Ishikawa (cell line): ENCODE measurements at regions not wholly inside any gene's neighbourhood (a gene's known extent, or its start where the extent isn't known, plus 50 kb on each side); places are given as distances from the start of the nearest gene placed in this dataset.

Experiments used
- CEBPB ChIP-seq: IDR thresholded peaks from 2 replicates; pipeline ENCODE4 v1.6.1; 2012
- CREB1 ChIP-seq: IDR thresholded peaks from 2 replicates; pipeline ENCODE4 v1.6.1; 2012; ENCODE audit warnings: low read depth
- EGR1 ChIP-seq: IDR thresholded peaks from 2 replicates; pipeline ENCODE4 v1.6.1; 2012
- EP300 ChIP-seq: IDR thresholded peaks from 2 replicates; pipeline ENCODE4 v1.6.1; 2012; ENCODE audit warnings: borderline replicate concordance
- FOXM1 ChIP-seq: IDR thresholded peaks from 2 replicates; pipeline ENCODE4 v1.6.1; 2012; ENCODE audit warnings: low read depth, borderline replicate concordance
- NFIC ChIP-seq: IDR thresholded peaks from 2 replicates; pipeline ENCODE4 v1.6.1; 2012
- RAD21 ChIP-seq: IDR thresholded peaks from 2 replicates; pipeline ENCODE4 v1.6.1; 2012; ENCODE audit warnings: low read depth
- TAF1 ChIP-seq: IDR thresholded peaks from 2 replicates; pipeline ENCODE4 v1.6.1; 2012; ENCODE audit warnings: low read depth, mild to moderate bottlenecking
- TCF12 ChIP-seq: IDR thresholded peaks from 2 replicates; pipeline ENCODE4 v1.6.1; 2012; ENCODE audit warnings: low read depth
- TEAD4 ChIP-seq: IDR thresholded peaks from 2 replicates; pipeline ENCODE4 v1.6.1; 2012
- YY1 ChIP-seq: IDR thresholded peaks from 2 replicates; pipeline ENCODE4 v1.6.1; 2012; ENCODE audit warnings: low read depth
- ZBTB7A ChIP-seq: IDR thresholded peaks from 2 replicates; pipeline ENCODE4 v1.6.1; 2012; ENCODE audit warnings: low read depth
- TF ChIP-seq, protein P1 (sequence below): IDR thresholded peaks from 2 replicates; pipeline ENCODE4 v1.6.1; 2012
- TF ChIP-seq, protein P2 (sequence below): IDR thresholded peaks from 2 replicates; pipeline ENCODE4 v1.6.1; 2012
- TF ChIP-seq, protein P3 (sequence below): IDR thresholded peaks from 2 replicates; pipeline ENCODE4 v1.6.1; 2012; ENCODE audit warnings: low read depth, mild to moderate bottlenecking

DNA sequence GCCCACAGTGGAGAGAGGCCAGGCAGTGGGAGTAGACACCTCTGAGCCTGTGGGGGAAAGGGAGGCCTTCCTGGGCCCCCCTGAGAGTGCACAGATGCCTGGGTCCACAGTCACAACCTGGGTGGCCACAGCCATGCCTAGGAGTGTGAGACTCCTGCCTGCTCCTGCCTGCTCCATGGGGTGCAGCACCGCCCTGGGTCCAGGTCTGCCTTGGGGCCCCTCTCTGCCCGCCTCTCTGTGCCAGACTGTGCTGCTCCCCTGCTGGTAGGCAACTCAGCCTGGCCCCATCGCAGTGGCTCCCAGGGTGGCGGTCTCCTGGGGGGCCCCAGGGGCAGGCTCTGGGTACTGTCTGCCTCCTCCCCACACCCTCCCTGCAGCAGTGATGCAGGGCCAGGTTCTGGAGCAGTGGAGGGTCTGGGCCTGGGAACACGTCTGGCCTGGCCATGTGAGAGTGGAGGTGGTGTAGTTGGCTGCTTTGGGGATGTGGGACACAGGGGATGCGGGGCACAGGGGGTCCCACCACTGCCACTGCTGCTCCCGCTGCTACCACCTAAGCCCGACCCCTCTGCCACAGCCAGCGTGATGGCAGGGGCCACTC is 60.1 kb upstream of the DLX2 start:
- TF ChIP-seq TCF12 (no peak), NFIC (no peak), EP300 (no peak), CREB1 (no peak), EGR1 (no peak), FOXM1 (no peak), YY1 (no peak), CEBPB (no peak), RAD21 (no peak), TEAD4 (no peak), ZBTB7A (no peak), TAF1 (no peak)
- TF ChIP-seq, protein P1, sequence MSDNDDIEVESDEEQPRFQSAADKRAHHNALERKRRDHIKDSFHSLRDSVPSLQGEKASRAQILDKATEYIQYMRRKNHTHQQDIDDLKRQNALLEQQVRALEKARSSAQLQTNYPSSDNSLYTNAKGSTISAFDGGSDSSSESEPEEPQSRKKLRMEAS: no peak
- TF ChIP-seq, protein P2, sequence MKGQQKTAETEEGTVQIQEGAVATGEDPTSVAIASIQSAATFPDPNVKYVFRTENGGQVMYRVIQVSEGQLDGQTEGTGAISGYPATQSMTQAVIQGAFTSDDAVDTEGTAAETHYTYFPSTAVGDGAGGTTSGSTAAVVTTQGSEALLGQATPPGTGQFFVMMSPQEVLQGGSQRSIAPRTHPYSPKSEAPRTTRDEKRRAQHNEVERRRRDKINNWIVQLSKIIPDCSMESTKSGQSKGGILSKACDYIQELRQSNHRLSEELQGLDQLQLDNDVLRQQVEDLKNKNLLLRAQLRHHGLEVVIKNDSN: no peak
- TF ChIP-seq, protein P3, sequence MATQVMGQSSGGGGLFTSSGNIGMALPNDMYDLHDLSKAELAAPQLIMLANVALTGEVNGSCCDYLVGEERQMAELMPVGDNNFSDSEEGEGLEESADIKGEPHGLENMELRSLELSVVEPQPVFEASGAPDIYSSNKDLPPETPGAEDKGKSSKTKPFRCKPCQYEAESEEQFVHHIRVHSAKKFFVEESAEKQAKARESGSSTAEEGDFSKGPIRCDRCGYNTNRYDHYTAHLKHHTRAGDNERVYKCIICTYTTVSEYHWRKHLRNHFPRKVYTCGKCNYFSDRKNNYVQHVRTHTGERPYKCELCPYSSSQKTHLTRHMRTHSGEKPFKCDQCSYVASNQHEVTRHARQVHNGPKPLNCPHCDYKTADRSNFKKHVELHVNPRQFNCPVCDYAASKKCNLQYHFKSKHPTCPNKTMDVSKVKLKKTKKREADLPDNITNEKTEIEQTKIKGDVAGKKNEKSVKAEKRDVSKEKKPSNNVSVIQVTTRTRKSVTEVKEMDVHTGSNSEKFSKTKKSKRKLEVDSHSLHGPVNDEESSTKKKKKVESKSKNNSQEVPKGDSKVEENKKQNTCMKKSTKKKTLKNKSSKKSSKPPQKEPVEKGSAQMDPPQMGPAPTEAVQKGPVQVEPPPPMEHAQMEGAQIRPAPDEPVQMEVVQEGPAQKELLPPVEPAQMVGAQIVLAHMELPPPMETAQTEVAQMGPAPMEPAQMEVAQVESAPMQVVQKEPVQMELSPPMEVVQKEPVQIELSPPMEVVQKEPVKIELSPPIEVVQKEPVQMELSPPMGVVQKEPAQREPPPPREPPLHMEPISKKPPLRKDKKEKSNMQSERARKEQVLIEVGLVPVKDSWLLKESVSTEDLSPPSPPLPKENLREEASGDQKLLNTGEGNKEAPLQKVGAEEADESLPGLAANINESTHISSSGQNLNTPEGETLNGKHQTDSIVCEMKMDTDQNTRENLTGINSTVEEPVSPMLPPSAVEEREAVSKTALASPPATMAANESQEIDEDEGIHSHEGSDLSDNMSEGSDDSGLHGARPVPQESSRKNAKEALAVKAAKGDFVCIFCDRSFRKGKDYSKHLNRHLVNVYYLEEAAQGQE: no peak

DNA sequence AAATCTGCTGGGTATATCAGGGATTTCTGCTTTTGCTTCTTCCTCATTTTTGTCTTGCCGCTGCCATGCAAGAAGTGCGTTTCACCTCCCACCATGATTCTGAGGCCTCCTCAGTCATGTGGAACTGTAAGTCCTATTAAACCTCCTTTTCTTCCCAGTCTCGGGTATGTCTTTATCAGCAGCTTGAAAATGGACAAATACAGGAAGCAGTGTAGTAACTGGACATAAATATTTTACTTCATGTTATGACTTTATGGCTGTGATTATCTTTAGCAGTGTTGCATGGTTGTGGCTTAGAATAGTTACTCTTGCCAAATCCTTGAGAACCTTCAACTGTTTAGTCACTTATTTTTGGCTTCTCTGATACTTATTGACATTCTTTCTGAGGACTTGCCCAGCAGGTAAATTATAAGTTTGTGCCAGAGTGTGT is 66.2 kb upstream of the DLX2 start:
- TF ChIP-seq TAF1: no peak
- peak; percentile 68 for TF ChIP-seq NFIC
- TF ChIP-seq, protein P2: no peak
- TF ChIP-seq TEAD4: 0 out of 2 replicates have a peak, but pooled peaks have one; percentile 15
- TF ChIP-seq CEBPB: 0 out of 2 replicates have a peak, but pooled peaks have one; percentile 25
- TF ChIP-seq, protein P1: no peak
- no peak for TF ChIP-seq ZBTB7A

DNA sequence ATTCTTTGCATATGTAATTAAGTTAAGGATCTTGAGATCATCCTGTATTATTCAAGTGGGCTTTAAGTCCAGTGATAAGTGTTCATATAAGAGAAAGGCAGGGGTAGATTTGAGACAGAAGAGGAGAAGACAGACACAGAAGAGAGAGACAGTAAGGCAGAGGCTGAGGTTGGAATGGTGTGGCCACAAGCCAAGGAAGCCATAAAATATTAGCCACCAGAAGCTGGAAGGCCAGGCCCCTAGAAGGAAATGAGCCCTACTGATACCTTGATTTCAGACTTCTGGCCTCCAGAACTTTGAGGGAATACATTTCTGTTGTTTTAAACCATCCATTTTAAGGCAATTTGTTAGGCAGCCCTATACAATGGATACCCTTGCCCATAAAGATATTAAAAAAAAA is 66.9 kb upstream of the DLX2 start:
- TF ChIP-seq TEAD4: no peak
- TF ChIP-seq ZBTB7A: no peak
- no peak for TF ChIP-seq RAD21
- no peak for TF ChIP-seq TAF1
- TF ChIP-seq, protein P1: no peak
- TF ChIP-seq CREB1: no peak
- TF ChIP-seq TCF12: no peak
- no peak for TF ChIP-seq EP300
- TF ChIP-seq YY1: no peak
- TF ChIP-seq CEBPB: no peak
- TF ChIP-seq FOXM1: no peak
- TF ChIP-seq, protein P3: no peak
- no peak for TF ChIP-seq EGR1
- TF ChIP-seq, protein P2: no peak
- no peak for TF ChIP-seq NFIC

DNA sequence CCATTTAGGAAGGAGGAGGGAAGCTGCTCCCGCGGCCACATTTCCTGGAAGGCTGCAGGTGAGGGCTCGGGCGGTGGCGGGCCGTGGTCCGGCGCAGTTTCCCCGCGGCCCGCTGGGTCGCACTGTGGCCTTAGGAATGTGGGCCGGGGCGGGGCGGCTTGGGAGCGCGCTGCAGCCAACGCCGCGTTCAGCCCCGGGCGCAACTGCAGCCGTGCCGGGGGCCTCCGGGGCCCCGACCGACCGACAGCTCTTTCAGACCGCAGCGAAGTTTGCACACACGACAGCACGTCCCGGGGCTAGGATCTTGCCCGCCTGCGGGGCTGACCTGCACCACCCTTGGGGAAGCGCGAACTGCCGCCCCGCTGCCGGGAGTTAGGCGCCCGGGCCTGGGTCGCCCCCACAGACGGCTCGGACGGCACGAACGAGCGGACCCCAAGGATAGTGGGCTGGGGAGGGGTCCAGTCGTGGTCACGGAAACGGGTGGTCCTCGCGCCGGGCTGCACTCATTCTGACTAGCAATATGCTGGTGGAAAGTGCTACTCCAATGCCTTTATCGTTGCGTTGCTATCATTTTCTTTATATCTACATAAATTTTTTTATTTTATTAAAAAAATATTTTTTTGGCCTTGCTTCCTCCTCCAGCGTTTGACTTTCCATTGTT is 69.9 kb upstream of the DLX2 start:
- TF ChIP-seq TEAD4 (peak; percentile 76), YY1 (no peak), EP300 (peak; percentile 17; the same call in 1 of the 2 replicates), NFIC (no peak), TCF12 (peak; percentile 67; the same call in 1 of the 2 replicates), FOXM1 (no peak; the same call in 1 of the 2 replicates), ZBTB7A (peak; percentile 91; the same call in 1 of the 2 replicates), RAD21 (peak; percentile 93), CEBPB (no peak), EGR1 (no peak), CREB1 (no peak), TAF1 (no peak)
- TF ChIP-seq, protein P2: no peak
- TF ChIP-seq, protein P1: 0 out of 2 replicates have a peak, but pooled peaks have one; percentile 44
- TF ChIP-seq, protein P3: no peak
